ENCODE measurements at regions not wholly inside any gene's neighbourhood (a gene's known extent, or its start where the extent isn't known, plus 50 kb on each side); places are given as distances from the start of the nearest gene placed in this dataset.

DNA sequence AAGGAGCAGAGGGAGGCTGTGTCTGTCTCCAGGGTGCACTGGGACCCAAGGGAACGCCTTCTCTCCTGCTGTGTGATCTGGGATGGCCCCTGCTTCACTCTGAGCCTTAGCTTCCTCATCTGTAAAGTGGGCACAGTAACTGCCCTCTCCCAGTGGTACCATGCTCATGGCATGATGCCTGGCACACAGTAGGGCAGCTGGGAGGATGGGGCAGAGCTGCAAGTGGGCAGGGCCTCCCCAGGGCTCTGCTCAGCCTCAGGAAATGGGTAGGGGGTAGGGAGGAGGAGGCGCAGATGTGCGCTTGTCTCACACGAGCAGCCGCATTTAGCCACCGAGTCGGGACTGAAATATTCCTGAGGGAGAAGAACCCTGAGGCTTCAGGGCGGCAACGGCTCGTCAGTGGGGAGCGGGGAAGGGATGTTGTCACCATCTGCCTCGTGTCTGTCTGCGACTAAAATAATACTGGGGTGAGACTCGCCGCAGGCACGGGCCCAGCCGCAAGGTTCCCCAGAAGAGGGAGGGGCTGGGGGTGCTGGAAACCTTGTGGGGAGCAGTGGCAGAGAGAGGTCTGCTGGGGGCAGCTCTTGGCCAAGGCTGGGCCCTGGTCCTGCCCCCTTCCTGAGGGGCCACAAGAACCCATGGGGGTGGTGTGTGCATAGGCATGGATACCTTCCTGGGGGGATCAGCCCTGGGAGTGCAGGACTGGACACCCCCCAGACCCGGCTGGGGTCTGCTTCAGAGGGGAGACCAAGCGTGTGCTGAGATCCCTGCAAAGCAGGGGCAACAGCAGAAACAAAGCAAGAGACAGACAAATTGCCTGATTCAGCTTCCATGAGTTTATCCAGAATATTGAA, 55.2 kb upstream of the PSD2 start:
- Mint-ChIP-seq H3K27me3 (ENCODE audit: unreplicated experiment) (no peaks in the 10 kb centered on the region), H3K9me3 (ENCODE audit: unreplicated experiment) (no peaks in the 10 kb centered on the region), H3K4me1 (ENCODE audit: unreplicated experiment) (peaks cover 68% of the 10 kb centered on the region), H3K27ac (ENCODE audit: unreplicated experiment) (peak overlapping the region; percentile 73), H3K36me3 (ENCODE audit: unreplicated experiment) (no peaks in the 10 kb centered on the region), H3K4me3 (ENCODE audit: unreplicated experiment) (no peak overlapping the region)
- no peak for DNase-seq (ENCODE audit: extremely low spot score, unreplicated experiment)
- TF ChIP-seq, protein P1, sequence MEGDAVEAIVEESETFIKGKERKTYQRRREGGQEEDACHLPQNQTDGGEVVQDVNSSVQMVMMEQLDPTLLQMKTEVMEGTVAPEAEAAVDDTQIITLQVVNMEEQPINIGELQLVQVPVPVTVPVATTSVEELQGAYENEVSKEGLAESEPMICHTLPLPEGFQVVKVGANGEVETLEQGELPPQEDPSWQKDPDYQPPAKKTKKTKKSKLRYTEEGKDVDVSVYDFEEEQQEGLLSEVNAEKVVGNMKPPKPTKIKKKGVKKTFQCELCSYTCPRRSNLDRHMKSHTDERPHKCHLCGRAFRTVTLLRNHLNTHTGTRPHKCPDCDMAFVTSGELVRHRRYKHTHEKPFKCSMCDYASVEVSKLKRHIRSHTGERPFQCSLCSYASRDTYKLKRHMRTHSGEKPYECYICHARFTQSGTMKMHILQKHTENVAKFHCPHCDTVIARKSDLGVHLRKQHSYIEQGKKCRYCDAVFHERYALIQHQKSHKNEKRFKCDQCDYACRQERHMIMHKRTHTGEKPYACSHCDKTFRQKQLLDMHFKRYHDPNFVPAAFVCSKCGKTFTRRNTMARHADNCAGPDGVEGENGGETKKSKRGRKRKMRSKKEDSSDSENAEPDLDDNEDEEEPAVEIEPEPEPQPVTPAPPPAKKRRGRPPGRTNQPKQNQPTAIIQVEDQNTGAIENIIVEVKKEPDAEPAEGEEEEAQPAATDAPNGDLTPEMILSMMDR (IDR thresholded peaks at IDR 0.05) = no peak

DNA sequence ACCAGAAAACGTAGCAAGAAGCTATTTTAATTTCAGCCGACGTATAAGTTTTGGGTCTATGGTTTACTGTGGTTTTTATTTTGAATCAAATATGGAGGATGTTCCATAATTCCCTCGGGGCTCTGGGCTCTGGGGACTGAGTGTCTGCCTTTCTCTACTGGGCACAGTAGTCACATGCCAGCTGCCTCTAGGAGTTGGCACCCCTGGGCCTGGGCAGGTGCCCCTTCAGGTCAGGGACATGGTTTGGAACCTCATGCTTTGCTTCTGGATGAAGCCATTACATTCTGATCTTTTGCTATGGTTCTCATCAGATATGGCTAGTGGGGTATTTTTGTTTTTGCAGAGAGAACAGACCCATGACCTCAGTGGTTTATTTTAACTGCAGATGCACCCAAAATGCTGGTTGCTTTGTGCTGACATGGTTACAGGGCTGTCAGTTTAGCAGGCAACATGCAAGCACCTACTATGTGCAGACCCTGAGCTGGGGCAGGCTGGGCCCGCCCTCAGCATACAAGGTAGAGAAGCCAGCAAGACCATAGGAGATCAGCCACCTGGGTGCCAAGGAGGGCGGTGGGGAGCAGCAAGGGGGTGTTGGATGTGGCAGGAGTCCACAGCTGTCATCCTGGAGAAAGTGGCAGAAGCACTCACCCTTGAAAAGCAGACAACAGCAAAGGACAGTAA, 54.5 kb upstream of the PSD2 start:
- TF ChIP-seq, protein P1 (IDR thresholded peaks at IDR 0.05) = no peak
- peaks cover 76% of the 10 kb centered on the region for H3K4me1 Mint-ChIP-seq (ENCODE audit: unreplicated experiment)
- no peaks in the 10 kb centered on the region for H3K9me3 Mint-ChIP-seq (ENCODE audit: unreplicated experiment)
- H3K4me3 Mint-ChIP-seq (ENCODE audit: unreplicated experiment) = no peak overlapping the region
- H3K36me3 Mint-ChIP-seq (ENCODE audit: unreplicated experiment) = no peaks in the 10 kb centered on the region
- H3K27me3 Mint-ChIP-seq (ENCODE audit: unreplicated experiment) = no peaks in the 10 kb centered on the region
- DNase-seq (ENCODE audit: extremely low spot score, unreplicated experiment) = no peak
- H3K27ac Mint-ChIP-seq (ENCODE audit: unreplicated experiment) = peak overlapping the region; percentile 73

GRCh38 chr5:139741823-139742172, 53.8 kb upstream of the PSD2 start:
- no peak overlapping the region for H3K4me3 Mint-ChIP-seq (ENCODE audit: unreplicated experiment)
- no peaks in the 10 kb centered on the region for H3K9me3 Mint-ChIP-seq (ENCODE audit: unreplicated experiment)
- TF ChIP-seq, protein P1 (IDR thresholded peaks at IDR 0.05) = no peak
- no peak for DNase-seq (ENCODE audit: extremely low spot score, unreplicated experiment)
- peaks cover 81% of the 10 kb centered on the region for H3K4me1 Mint-ChIP-seq (ENCODE audit: unreplicated experiment)
- no peak overlapping the region for H3K27ac Mint-ChIP-seq (ENCODE audit: unreplicated experiment)
- H3K36me3 Mint-ChIP-seq (ENCODE audit: unreplicated experiment) = no peaks in the 10 kb centered on the region
- no peaks in the 10 kb centered on the region for H3K27me3 Mint-ChIP-seq (ENCODE audit: unreplicated experiment)

- Mint-ChIP-seq H3K9me3 (ENCODE audit: unreplicated experiment) (no peaks in the 10 kb centered on the region), H3K4me1 (ENCODE audit: unreplicated experiment) (peaks cover 86% of the 10 kb centered on the region), H3K27me3 (ENCODE audit: unreplicated experiment) (no peaks in the 10 kb centered on the region), H3K36me3 (ENCODE audit: unreplicated experiment) (no peaks in the 10 kb centered on the region), H3K4me3 (ENCODE audit: unreplicated experiment) (no peak overlapping the region), H3K27ac (ENCODE audit: unreplicated experiment) (peak overlapping the region; percentile 99)
- TF ChIP-seq, protein P1 (IDR thresholded peaks at IDR 0.05) = no peak
- DNase-seq (ENCODE audit: extremely low spot score, unreplicated experiment) = no peak
Measured at GRCh38 chr5:139742173-139742903, 53.3 kb upstream of the PSD2 start.

Measured in osteocyte (in vitro differentiated cells).